Stomach (tissue), 8 donors: ENCODE measurements at regions not wholly inside any gene's neighbourhood (a gene's known extent, or its start where the extent isn't known, plus 50 kb on each side); places are given as distances from the start of the nearest gene placed in this dataset.

Experiments used
- DNase-seq, 2 donors: peaks; one replicate each; pipeline versions ENCODE4 v3.0.0 to v3.0.0-alpha.2; 2013 to 2019
- H3K27ac ChIP-seq, 5 donors: fragments of 200-600 bp in 4 of 5; sonication (generic) in 4 of 5; one replicate each; pipeline ENCODE4 v1.5.1; 2013 to 2019; ENCODE audit warnings: mild to moderate bottlenecking in 1 of 5, moderate library complexity in 1 of 5
- H3K27me3 ChIP-seq, 3 donors: fragments of 200-600 bp; sonication (generic); one replicate each; pipeline ENCODE4 v1.5.1; 2017 to 2019; ENCODE audit warnings: mixed run types in 1 of 3
- H3K36me3 ChIP-seq, 4 donors: fragments of 200-600 bp; sonication (generic); 1 replicate in 3 of 4; 2 replicates in 1 of 4; pipeline ENCODE4 v1.5.1; 2016 to 2019
- H3K4me1 ChIP-seq, 4 donors: fragments of 200-600 bp; sonication (generic); one replicate each; pipeline ENCODE4 v1.5.1; 2016 to 2019
- H3K4me3 ChIP-seq, 4 donors: fragments of 200-600 bp; sonication (generic) in 3 of 4; one replicate each; pipeline ENCODE4 v1.5.1; 2016 to 2019; ENCODE audit warnings: mild to moderate bottlenecking in 1 of 4
- H3K9me3 ChIP-seq, 4 donors: fragments of 200-600 bp; sonication (generic); one replicate each; pipeline ENCODE4 v1.5.1; 2016 to 2019
- EP300 ChIP-seq: sonication (generic); formaldehyde crosslinking; IDR thresholded peaks from one replicate; pipeline ENCODE4 v1.6.1; 2017; ENCODE audit warnings: antibody characterized with exemption
- POLR2A ChIP-seq, 4 donors: fragments of 450-650 bp; IDR thresholded peaks; one replicate each; pipeline ENCODE4 v1.6.1; 2016; ENCODE audit warnings: antibody characterized with exemption in 4 of 4, control low read depth in 2 of 4, mild to moderate bottlenecking in 1 of 4, moderate library complexity in 1 of 4
- POLR2AphosphoS5 ChIP-seq, 3 donors: sonication (generic); formaldehyde crosslinking; IDR thresholded peaks; one replicate each; pipeline ENCODE4 v1.6.1; 2016; ENCODE audit warnings: antibody characterized with exemption in 3 of 3
- WGBS, 5 donors: extraction: QIAGEN DNeasy Blood & Tissue Kit in 3 of 5; methylation state at CpG; one replicate each; pipeline versions ENCODE4 v1.1.5 to v1.1.7; 2013 to 2018; 5-methylcytosine and 5-hydroxymethylcytosine counted together
- intact Hi-C: fragments of 100-400 bp; cut with DNase I; formaldehyde crosslinking; loops from one replicate; pipeline ENCODE4 v1.15.1; 2023; ENCODE audit warnings: low total_unique reads
- TF ChIP-seq, protein P1 (sequence below), 7 experiments: fragments of 450-650 bp in 4 of 7; fragments of 200-600 bp in 3 of 7; sonication (generic) in 3 of 7; IDR thresholded peaks; one replicate each; pipeline ENCODE4 v1.5.1; 2016 to 2019; ENCODE audit warnings: antibody characterized with exemption in 7 of 7, control low read depth in 2 of 7, mild to moderate bottlenecking in 1 of 7
- donor health status: healthy with polysubstance abuse.
- donor health status: Bipolar disorder and iron deficiency.
- donor health status: healthy.

DNA sequence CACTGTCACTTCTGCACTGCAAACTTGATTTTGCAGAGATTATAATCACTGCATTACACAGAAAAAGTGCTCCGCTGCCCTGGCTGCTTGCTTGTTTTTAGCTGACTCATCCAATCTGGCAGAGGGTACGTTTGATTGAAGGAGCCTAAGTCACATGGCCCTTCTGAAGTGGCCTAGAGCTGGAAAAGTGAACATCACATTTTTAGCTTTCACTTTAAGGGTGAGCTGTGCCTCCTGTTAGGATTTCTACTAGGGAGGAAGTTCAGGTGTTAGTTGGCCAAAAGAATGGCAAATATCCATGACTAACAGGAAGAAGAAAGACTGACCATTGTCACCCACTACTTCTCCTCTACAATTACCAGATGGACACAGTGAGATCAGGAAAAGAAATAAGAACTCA is 889.1 kb upstream of the MAP3K7 start:
- H3K27ac ChIP-seq = no peak overlapping the region
- intact Hi-C loops = no loop called here
- no peak overlapping the region for H3K4me3 ChIP-seq
- TF ChIP-seq POLR2A (IDR thresholded peaks at IDR 0.05) (no peak), EP300 (no peak), POLR2AphosphoS5 (IDR thresholded peaks at IDR 0.05) (no peak)
- TF ChIP-seq, protein P1, sequence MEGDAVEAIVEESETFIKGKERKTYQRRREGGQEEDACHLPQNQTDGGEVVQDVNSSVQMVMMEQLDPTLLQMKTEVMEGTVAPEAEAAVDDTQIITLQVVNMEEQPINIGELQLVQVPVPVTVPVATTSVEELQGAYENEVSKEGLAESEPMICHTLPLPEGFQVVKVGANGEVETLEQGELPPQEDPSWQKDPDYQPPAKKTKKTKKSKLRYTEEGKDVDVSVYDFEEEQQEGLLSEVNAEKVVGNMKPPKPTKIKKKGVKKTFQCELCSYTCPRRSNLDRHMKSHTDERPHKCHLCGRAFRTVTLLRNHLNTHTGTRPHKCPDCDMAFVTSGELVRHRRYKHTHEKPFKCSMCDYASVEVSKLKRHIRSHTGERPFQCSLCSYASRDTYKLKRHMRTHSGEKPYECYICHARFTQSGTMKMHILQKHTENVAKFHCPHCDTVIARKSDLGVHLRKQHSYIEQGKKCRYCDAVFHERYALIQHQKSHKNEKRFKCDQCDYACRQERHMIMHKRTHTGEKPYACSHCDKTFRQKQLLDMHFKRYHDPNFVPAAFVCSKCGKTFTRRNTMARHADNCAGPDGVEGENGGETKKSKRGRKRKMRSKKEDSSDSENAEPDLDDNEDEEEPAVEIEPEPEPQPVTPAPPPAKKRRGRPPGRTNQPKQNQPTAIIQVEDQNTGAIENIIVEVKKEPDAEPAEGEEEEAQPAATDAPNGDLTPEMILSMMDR (IDR thresholded peaks at IDR 0.05) = no peak
- DNase-seq = peak in 1 of 2 donors; percentile 33
- H3K4me1 ChIP-seq = peaks cover 0 to 5% (median 5%) of the 10 kb centered on the region in 4 donors
- H3K36me3 ChIP-seq = no peaks in the 10 kb centered on the region
- no peaks in the 10 kb centered on the region for H3K9me3 ChIP-seq
- no peaks in the 10 kb centered on the region for H3K27me3 ChIP-seq
- 0 to 14% (median 6%) methylated on average over 2 of the region's 2 CpGs for WGBS, 5 donors

DNA sequence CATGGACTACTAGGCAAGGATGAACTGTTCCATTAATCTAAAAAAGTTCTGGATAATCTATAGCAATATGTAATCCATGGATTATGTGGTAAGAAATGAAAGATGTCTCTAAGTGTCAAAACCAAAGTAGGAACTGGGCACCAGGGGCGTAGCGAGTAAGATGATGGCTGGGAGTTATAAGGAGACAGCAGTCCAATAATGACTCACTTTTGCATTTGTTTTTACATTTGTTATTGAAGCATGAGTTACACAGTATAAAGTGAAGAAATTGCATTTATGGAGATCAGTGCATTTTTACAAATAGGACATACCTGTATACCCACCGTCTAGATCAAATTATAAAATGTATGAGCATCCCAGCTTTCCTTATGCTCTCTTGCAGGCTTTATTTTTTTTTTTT is 878.5 kb upstream of the MAP3K7 start:
- Histone ChIP-seq H3K9me3 (no peaks in the 10 kb centered on the region), H3K4me3 (no peak overlapping the region), H3K36me3 (no peaks in the 10 kb centered on the region), H3K27me3 (no peaks in the 10 kb centered on the region), H3K4me1 (no peaks in the 10 kb centered on the region), H3K27ac (no peak overlapping the region)
- intact Hi-C loops = no loop called here
- peak in 1 of 2 donors; percentile 12 for DNase-seq
- TF ChIP-seq POLR2A (IDR thresholded peaks at IDR 0.05) (no peak), EP300 (no peak)
- 74 to 85% (median 77%) methylated on average over 3 of the region's 3 CpGs for WGBS, 5 donors

DNA sequence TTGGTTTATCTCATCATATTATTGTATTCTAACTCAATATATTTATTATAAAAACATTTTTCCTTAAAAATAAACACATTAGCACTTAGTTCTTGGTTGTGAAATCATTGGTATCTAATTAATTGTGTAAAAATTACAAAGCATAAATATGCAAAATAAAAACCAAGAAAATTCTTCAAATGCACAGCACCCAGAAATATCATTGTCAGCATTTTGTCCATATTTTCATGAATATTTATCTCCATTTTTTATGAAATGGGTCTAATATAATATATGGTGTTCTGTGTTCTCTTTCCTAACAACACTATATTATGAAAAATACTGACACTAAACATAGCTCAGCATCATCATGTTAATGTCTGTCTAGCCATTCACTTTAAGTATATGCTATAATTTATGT is 877.8 kb upstream of the MAP3K7 start:
- Histone ChIP-seq H3K9me3 (no peaks in the 10 kb centered on the region), H3K4me1 (no peaks in the 10 kb centered on the region), H3K27me3 (no peaks in the 10 kb centered on the region), H3K36me3 (no peaks in the 10 kb centered on the region), H3K4me3 (no peak overlapping the region), H3K27ac (no peak overlapping the region)
- no peak for DNase-seq
- intact Hi-C loops = no loop called here
- TF ChIP-seq, protein P1 (IDR thresholded peaks at IDR 0.05) = no peak
- no peak for TF ChIP-seq POLR2A (IDR thresholded peaks at IDR 0.05)
- no peak for TF ChIP-seq EP300
- no peak for TF ChIP-seq POLR2AphosphoS5 (IDR thresholded peaks at IDR 0.05)

- TF ChIP-seq POLR2AphosphoS5 (IDR thresholded peaks at IDR 0.05) (no peak), POLR2A (IDR thresholded peaks at IDR 0.05) (no peak), EP300 (no peak)
- TF ChIP-seq, protein P1 (IDR thresholded peaks at IDR 0.05) = no peak
- 20 to 40% (median 30%) methylated on average over 1 of the region's 1 CpG for WGBS, 5 donors
- no peak for DNase-seq
- intact Hi-C loops = no loop called here
- no peak overlapping the region for H3K27ac ChIP-seq
- H3K9me3 ChIP-seq = no peaks in the 10 kb centered on the region
- H3K36me3 ChIP-seq = no peaks in the 10 kb centered on the region
- no peak overlapping the region for H3K4me3 ChIP-seq
- no peaks in the 10 kb centered on the region for H3K27me3 ChIP-seq
- H3K4me1 ChIP-seq = no peaks in the 10 kb centered on the region
These were observed 877.3 kb upstream of the MAP3K7 start for GRCh38 chr6:91464201-91464600.

DNA sequence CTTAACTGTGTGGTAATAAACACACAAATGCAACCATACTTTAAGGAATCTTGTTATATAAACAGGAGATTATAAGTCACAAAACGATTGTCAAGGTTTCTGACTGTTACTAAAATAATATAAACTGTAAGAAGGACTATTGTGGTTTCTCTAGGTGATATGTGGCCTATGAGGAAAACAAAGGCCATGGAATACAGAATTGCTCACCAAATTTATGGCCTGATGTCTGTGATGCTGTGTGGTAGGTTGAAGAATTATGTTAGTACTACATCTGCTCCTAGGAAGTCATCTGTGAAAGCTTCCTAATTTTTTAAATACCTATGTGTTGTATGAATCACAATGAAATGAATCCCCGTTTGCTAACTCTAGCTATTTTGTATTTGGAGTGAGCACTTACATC is 875.4 kb upstream of the MAP3K7 start:
- DNase-seq = no peak
- Histone ChIP-seq H3K4me3 (no peak overlapping the region), H3K4me1 (no peaks in the 10 kb centered on the region), H3K36me3 (no peaks in the 10 kb centered on the region), H3K27me3 (no peaks in the 10 kb centered on the region), H3K9me3 (no peaks in the 10 kb centered on the region), H3K27ac (no peak overlapping the region)
- 41 to 64% (median 49%) methylated on average over 2 of the region's 2 CpGs for WGBS, 5 donors
- no peak for TF ChIP-seq EP300
- TF ChIP-seq, protein P1 (IDR thresholded peaks at IDR 0.05) = no peak
- no peak for TF ChIP-seq POLR2AphosphoS5 (IDR thresholded peaks at IDR 0.05)
- no peak for TF ChIP-seq POLR2A (IDR thresholded peaks at IDR 0.05)
- intact Hi-C loops = no loop called here
